Endothelial cell (in vitro differentiated cells): ENCODE measurements at regions not wholly inside any gene's neighbourhood (a gene's known extent, or its start where the extent isn't known, plus 50 kb on each side); places are given as distances from the start of the nearest gene placed in this dataset.
"Not testable (repeated sequence)": the region's sequence is repeated elsewhere in the genome, so short reads cannot be mapped to it uniquely, and the experiment has no call there.

ENCODE experiments used
- DNase-seq: peaks from one replicate; pipeline ENCODE4 v3.0.0; 2021; ENCODE audit warnings: low spot score
- H3K27ac Mint-ChIP-seq: one replicate; pipeline ENCODE4 v1.8.0; 2021; ENCODE audit warnings: mixed read lengths, inconsistent platforms; ENCODE audit not compliant: unreplicated experiment
- H3K27me3 Mint-ChIP-seq: one replicate; pipeline ENCODE4 v1.8.0; 2021; ENCODE audit warnings: mild to moderate bottlenecking, moderate library complexity, mixed read lengths, inconsistent platforms; ENCODE audit not compliant: unreplicated experiment
- H3K36me3 Mint-ChIP-seq: one replicate; pipeline ENCODE4 v1.8.0; 2021; ENCODE audit warnings: mild to moderate bottlenecking, low read depth, mixed read lengths, inconsistent platforms; ENCODE audit not compliant: unreplicated experiment
- H3K4me1 Mint-ChIP-seq: one replicate; pipeline ENCODE4 v1.8.0; 2021; ENCODE audit warnings: mild to moderate bottlenecking, mixed read lengths, inconsistent platforms; ENCODE audit not compliant: unreplicated experiment
- H3K4me3 Mint-ChIP-seq: one replicate; pipeline ENCODE4 v1.8.0; 2021; ENCODE audit warnings: mild to moderate bottlenecking, mixed read lengths, inconsistent platforms; ENCODE audit not compliant: unreplicated experiment
- H3K9me3 Mint-ChIP-seq: one replicate; pipeline ENCODE4 v1.8.0; 2021; ENCODE audit warnings: mixed read lengths, inconsistent platforms; ENCODE audit not compliant: unreplicated experiment
- TF ChIP-seq, protein P1 (sequence below): fragments of 200-600 bp; sonication (generic); IDR thresholded peaks from one replicate; pipeline ENCODE4 v1.5.0; 2021; ENCODE audit warnings: antibody characterized with exemption; ENCODE audit not compliant: unreplicated experiment

DNA sequence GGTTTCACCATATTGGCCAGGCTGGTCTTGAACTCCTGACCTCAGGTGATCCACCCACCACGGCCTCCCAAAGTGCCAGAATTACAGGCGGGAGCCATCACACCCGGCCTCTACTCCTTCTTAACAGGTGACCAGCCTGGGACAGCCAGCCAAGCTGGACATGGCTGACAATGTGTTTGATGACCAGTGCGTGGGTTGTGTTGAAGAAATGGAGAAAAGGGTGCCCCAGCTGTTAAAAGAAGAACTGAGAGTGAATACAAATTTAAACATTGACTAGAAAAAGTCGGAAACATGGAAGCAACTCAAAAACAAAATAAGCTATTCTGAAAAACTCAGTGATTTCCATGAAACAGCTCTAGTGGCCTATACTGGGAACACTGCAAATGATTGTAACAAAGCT lies 86.5 kb upstream of the CLPB start:
- Mint-ChIP-seq H3K27me3 (peaks cover 3% of the 10 kb centered on the region), H3K4me3 (no peak overlapping the region), H3K9me3 (no peaks in the 10 kb centered on the region), H3K27ac (no peak overlapping the region), H3K36me3 (no peaks in the 10 kb centered on the region), H3K4me1 (peaks cover 8% of the 10 kb centered on the region)
- TF ChIP-seq, protein P1, sequence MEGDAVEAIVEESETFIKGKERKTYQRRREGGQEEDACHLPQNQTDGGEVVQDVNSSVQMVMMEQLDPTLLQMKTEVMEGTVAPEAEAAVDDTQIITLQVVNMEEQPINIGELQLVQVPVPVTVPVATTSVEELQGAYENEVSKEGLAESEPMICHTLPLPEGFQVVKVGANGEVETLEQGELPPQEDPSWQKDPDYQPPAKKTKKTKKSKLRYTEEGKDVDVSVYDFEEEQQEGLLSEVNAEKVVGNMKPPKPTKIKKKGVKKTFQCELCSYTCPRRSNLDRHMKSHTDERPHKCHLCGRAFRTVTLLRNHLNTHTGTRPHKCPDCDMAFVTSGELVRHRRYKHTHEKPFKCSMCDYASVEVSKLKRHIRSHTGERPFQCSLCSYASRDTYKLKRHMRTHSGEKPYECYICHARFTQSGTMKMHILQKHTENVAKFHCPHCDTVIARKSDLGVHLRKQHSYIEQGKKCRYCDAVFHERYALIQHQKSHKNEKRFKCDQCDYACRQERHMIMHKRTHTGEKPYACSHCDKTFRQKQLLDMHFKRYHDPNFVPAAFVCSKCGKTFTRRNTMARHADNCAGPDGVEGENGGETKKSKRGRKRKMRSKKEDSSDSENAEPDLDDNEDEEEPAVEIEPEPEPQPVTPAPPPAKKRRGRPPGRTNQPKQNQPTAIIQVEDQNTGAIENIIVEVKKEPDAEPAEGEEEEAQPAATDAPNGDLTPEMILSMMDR, result no peak
- DNase-seq, result no peak

DNA sequence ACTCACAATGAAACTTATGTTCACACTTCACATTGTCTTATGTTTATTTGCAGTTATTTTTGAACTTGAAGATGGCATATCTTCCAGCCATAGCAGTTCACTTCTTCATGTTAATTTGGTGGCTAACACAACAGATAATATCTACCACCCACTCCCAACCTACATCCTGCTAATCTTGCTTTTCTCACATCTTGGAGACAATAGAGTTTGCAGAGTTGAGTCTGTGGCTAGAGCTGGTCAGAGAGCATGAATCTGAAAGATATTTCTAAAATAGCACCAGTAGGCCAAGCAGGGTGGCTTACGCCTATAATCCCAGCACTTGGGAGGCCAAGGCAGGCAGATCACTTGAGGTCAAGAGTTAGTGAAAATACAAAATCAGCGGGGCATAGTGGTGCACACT lies 85.6 kb upstream of the CLPB start:
- not testable (repeated sequence) for H3K4me3 Mint-ChIP-seq, H3K27ac Mint-ChIP-seq, H3K27me3 Mint-ChIP-seq, H3K4me1 Mint-ChIP-seq, H3K36me3 Mint-ChIP-seq, DNase-seq, H3K9me3 Mint-ChIP-seq

DNA sequence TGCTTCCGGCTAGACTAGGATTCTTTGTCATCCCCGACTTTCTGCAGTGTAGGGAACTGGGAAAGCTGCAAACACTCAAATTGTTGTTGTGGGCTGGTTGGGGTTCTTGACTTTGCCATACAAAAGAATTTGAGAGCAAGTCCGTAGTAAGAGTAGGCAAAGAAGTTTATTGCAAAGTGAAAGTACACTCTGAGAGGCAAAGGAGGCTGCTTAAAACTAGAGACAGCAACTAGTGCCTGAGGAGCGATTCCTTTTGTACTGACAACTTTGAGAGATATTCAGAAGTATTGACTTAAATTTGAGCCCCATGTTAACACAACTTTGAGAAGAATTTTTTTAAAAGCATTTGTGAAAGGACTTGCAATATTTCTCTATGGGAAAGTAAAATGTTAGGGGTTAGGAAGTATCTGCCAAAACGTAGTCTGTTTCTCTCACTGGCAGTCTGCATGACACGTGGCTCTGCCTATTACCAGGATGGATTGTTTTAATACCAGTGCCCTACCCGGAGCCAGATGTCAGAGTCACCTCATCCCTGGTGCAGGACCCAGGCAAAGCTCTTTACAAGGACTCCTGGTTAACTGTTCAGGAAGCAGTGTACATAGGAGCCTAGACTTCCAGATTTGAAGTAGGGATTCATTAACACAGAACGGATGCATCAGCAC lies 85.0 kb upstream of the CLPB start:
- Mint-ChIP-seq H3K27me3 (peaks cover 3% of the 10 kb centered on the region), H3K27ac (no peak overlapping the region), H3K9me3 (no peaks in the 10 kb centered on the region), H3K4me3 (no peak overlapping the region), H3K4me1 (peaks cover 8% of the 10 kb centered on the region), H3K36me3 (no peaks in the 10 kb centered on the region)
- TF ChIP-seq, protein P1, result no peak
- no peak for DNase-seq

DNA sequence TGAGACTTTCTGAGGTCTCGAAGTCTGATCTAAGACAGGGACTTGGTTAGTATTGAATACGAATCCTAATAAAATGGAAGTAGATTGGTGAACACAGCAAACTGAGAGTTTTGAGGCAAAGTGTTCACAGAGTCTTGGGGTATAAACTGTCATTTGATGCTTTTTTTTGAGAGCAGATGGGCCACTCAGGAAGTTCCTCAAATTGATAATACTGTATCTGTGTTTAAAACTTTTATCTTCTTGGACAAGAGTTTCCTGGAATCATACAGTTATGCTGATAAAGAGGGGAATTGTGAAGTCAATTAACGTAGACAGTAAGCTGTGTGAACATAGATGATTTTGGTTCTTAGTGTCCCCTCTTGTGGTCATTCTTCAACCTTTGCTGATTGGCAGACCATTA lies 80.0 kb upstream of the CLPB start:
- no peak for DNase-seq
- H3K27me3 Mint-ChIP-seq, result peaks cover 6% of the 10 kb centered on the region
- TF ChIP-seq, protein P1, result no peak
- no peak overlapping the region for H3K4me3 Mint-ChIP-seq
- H3K36me3 Mint-ChIP-seq, result peaks cover 11% of the 10 kb centered on the region
- peaks cover under 1% of the 10 kb centered on the region for H3K4me1 Mint-ChIP-seq
- H3K27ac Mint-ChIP-seq, result no peak overlapping the region
- H3K9me3 Mint-ChIP-seq, result peaks cover 9% of the 10 kb centered on the region

GRCh38 chr11:72513411-72513810 lies 79.1 kb upstream of the CLPB start:
- no peak for DNase-seq
- no peaks in the 10 kb centered on the region for H3K4me1 Mint-ChIP-seq
- no peak overlapping the region for H3K4me3 Mint-ChIP-seq
- no peak overlapping the region for H3K27ac Mint-ChIP-seq
- H3K27me3 Mint-ChIP-seq, result peaks cover 6% of the 10 kb centered on the region
- H3K9me3 Mint-ChIP-seq, result peaks cover 9% of the 10 kb centered on the region
- peaks cover 13% of the 10 kb centered on the region for H3K36me3 Mint-ChIP-seq
- TF ChIP-seq, protein P1, result no peak
